ENCODE measurements at regions not wholly inside any gene's neighbourhood (a gene's known extent, or its start where the extent isn't known, plus 50 kb on each side); places are given as distances from the start of the nearest gene placed in this dataset.

GRCh38 chr12:47527816-47528215 lies 178.0 kb downstream of the RPAP3 start:
- H3K4me3 Mint-ChIP-seq, result no peak overlapping the region
- H3K9me3 Mint-ChIP-seq, result peaks cover 19% of the 10 kb centered on the region
- Histone ChIP-seq H3K4me1 (ENCODE audit: insufficient read depth) (no peaks in the 10 kb centered on the region), H4K20me1 (replicated peaks; ENCODE audit: insufficient read depth) (no peaks in the 10 kb centered on the region), H3K79me2 (replicated peaks; ENCODE audit: insufficient read depth) (no peaks in the 10 kb centered on the region), H3K27ac (ENCODE audit: low read depth) (no peak overlapping the region), H3K9me2 (ENCODE audit: insufficient read depth) (peaks cover 3% of the 10 kb centered on the region; the same call in 1 of the 2 replicates), H3K36me3 (ENCODE audit: insufficient read depth) (no peaks in the 10 kb centered on the region), H3K4me2 (no peak overlapping the region), H3K4me3 (no peak overlapping the region), H3K27me3 (ENCODE audit: insufficient read depth) (no peaks in the 10 kb centered on the region), H3F3A (replicated peaks; ENCODE audit: low read depth) (no peaks in the 10 kb centered on the region), H2AFZ (no peak overlapping the region)
- ATAC-seq (no peak), DNase-seq (ENCODE audit: low spot score) (no peak)
- H3K27me3 Mint-ChIP-seq (ENCODE audit: insufficient read depth, low read depth, poor library complexity), result peaks cover 1% of the 10 kb centered on the region
- H3K4me1 Mint-ChIP-seq, result no peaks in the 10 kb centered on the region
- TF ChIP-seq POLR2AphosphoS5 (IDR thresholded peaks at IDR 0.05; ENCODE audit: low read depth), result no peak
- TF ChIP-seq, protein P1, sequence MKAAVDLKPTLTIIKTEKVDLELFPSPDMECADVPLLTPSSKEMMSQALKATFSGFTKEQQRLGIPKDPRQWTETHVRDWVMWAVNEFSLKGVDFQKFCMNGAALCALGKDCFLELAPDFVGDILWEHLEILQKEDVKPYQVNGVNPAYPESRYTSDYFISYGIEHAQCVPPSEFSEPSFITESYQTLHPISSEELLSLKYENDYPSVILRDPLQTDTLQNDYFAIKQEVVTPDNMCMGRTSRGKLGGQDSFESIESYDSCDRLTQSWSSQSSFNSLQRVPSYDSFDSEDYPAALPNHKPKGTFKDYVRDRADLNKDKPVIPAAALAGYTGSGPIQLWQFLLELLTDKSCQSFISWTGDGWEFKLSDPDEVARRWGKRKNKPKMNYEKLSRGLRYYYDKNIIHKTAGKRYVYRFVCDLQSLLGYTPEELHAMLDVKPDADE (IDR thresholded peaks at IDR 0.05), result no peak
- TF ChIP-seq ZNF331 (CRISPR knock-in tag; IDR thresholded peaks at IDR 0.05; ENCODE audit: low read depth), result no peak
- TF ChIP-seq NANOG (IDR thresholded peaks at IDR 0.05; ENCODE audit: borderline replicate concordance), result no peak
- TF ChIP-seq, protein P2, sequence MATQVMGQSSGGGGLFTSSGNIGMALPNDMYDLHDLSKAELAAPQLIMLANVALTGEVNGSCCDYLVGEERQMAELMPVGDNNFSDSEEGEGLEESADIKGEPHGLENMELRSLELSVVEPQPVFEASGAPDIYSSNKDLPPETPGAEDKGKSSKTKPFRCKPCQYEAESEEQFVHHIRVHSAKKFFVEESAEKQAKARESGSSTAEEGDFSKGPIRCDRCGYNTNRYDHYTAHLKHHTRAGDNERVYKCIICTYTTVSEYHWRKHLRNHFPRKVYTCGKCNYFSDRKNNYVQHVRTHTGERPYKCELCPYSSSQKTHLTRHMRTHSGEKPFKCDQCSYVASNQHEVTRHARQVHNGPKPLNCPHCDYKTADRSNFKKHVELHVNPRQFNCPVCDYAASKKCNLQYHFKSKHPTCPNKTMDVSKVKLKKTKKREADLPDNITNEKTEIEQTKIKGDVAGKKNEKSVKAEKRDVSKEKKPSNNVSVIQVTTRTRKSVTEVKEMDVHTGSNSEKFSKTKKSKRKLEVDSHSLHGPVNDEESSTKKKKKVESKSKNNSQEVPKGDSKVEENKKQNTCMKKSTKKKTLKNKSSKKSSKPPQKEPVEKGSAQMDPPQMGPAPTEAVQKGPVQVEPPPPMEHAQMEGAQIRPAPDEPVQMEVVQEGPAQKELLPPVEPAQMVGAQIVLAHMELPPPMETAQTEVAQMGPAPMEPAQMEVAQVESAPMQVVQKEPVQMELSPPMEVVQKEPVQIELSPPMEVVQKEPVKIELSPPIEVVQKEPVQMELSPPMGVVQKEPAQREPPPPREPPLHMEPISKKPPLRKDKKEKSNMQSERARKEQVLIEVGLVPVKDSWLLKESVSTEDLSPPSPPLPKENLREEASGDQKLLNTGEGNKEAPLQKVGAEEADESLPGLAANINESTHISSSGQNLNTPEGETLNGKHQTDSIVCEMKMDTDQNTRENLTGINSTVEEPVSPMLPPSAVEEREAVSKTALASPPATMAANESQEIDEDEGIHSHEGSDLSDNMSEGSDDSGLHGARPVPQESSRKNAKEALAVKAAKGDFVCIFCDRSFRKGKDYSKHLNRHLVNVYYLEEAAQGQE (IDR thresholded peaks at IDR 0.05; ENCODE audit: unreplicated experiment), result no peak
- TF ChIP-seq EZH2 (IDR thresholded peaks at IDR 0.05; ENCODE audit: low read depth, unreplicated experiment), result no peak
- TF ChIP-seq CREB1 (CRISPR knock-in tag; IDR thresholded peaks at IDR 0.05; ENCODE audit: low read depth), result no peak
- TF ChIP-seq ZNF114 (CRISPR knock-in tag; IDR thresholded peaks at IDR 0.05), result no peak
- TF ChIP-seq JUNB (IDR thresholded peaks at IDR 0.05; ENCODE audit: unreplicated experiment), result no peak
- TF ChIP-seq, protein P3, sequence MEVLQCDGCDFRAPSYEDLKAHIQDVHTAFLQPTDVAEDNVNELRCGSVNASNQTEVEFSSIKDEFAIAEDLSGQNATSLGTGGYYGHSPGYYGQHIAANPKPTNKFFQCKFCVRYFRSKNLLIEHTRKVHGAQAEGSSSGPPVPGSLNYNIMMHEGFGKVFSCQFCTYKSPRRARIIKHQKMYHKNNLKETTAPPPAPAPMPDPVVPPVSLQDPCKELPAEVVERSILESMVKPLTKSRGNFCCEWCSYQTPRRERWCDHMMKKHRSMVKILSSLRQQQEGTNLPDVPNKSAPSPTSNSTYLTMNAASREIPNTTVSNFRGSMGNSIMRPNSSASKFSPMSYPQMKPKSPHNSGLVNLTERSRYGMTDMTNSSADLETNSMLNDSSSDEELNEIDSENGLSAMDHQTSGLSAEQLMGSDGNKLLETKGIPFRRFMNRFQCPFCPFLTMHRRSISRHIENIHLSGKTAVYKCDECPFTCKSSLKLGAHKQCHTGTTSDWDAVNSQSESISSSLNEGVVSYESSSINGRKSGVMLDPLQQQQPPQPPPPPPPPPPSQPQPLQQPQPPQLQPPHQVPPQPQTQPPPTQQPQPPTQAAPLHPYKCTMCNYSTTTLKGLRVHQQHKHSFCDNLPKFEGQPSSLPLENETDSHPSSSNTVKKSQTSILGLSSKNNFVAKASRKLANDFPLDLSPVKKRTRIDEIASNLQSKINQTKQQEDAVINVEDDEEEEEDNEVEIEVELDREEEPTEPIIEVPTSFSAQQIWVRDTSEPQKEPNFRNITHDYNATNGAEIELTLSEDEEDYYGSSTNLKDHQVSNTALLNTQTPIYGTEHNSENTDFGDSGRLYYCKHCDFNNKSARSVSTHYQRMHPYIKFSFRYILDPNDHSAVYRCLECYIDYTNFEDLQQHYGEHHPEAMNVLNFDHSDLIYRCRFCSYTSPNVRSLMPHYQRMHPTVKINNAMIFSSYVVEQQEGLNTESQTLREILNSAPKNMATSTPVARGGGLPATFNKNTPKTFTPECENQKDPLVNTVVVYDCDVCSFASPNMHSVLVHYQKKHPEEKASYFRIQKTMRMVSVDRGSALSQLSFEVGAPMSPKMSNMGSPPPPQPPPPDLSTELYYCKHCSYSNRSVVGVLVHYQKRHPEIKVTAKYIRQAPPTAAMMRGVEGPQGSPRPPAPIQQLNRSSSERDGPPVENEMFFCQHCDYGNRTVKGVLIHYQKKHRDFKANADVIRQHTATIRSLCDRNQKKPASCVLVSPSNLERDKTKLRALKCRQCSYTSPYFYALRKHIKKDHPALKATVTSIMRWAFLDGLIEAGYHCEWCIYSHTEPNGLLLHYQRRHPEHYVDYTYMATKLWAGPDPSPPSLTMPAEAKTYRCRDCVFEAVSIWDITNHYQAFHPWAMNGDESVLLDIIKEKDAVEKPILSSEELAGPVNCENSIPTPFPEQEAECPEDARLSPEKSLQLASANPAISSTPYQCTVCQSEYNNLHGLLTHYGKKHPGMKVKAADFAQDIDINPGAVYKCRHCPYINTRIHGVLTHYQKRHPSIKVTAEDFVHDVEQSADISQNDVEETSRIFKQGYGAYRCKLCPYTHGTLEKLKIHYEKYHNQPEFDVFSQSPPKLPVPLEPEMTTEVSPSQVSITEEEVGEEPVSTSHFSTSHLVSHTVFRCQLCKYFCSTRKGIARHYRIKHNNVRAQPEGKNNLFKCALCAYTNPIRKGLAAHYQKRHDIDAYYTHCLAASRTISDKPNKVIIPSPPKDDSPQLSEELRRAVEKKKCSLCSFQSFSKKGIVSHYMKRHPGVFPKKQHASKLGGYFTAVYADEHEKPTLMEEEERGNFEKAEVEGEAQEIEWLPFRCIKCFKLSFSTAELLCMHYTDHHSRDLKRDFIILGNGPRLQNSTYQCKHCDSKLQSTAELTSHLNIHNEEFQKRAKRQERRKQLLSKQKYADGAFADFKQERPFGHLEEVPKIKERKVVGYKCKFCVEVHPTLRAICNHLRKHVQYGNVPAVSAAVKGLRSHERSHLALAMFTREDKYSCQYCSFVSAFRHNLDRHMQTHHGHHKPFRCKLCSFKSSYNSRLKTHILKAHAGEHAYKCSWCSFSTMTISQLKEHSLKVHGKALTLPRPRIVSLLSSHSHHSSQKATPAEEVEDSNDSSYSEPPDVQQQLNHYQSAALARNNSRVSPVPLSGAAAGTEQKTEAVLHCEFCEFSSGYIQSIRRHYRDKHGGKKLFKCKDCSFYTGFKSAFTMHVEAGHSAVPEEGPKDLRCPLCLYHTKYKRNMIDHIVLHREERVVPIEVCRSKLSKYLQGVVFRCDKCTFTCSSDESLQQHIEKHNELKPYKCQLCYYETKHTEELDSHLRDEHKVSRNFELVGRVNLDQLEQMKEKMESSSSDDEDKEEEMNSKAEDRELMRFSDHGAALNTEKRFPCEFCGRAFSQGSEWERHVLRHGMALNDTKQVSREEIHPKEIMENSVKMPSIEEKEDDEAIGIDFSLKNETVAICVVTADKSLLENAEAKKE (CRISPR knock-in tag; IDR thresholded peaks at IDR 0.05), result no peak
- no peak for TF ChIP-seq EZH2phosphoT487 (IDR thresholded peaks at IDR 0.05; ENCODE audit: unreplicated experiment)
- TF ChIP-seq, protein P4, sequence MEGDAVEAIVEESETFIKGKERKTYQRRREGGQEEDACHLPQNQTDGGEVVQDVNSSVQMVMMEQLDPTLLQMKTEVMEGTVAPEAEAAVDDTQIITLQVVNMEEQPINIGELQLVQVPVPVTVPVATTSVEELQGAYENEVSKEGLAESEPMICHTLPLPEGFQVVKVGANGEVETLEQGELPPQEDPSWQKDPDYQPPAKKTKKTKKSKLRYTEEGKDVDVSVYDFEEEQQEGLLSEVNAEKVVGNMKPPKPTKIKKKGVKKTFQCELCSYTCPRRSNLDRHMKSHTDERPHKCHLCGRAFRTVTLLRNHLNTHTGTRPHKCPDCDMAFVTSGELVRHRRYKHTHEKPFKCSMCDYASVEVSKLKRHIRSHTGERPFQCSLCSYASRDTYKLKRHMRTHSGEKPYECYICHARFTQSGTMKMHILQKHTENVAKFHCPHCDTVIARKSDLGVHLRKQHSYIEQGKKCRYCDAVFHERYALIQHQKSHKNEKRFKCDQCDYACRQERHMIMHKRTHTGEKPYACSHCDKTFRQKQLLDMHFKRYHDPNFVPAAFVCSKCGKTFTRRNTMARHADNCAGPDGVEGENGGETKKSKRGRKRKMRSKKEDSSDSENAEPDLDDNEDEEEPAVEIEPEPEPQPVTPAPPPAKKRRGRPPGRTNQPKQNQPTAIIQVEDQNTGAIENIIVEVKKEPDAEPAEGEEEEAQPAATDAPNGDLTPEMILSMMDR (conservative IDR thresholded peaks at IDR 0.05; ENCODE audit: low read depth in 2 of 2), result no peak
- TF ChIP-seq STAT1 (IDR thresholded peaks at IDR 0.05; ENCODE audit: unreplicated experiment), result no peak
- no peaks in the 10 kb centered on the region for H3K36me3 Mint-ChIP-seq (ENCODE audit: low read depth)
- H3K27ac Mint-ChIP-seq, result no peak overlapping the region

Measured in GM23338 (cell line).